Body of pancreas (tissue), 4 donors: ENCODE measurements at regions not wholly inside any gene's neighbourhood (a gene's known extent, or its start where the extent isn't known, plus 50 kb on each side); places are given as distances from the start of the nearest gene placed in this dataset.
"Not testable (repeated sequence)": the region's sequence is repeated elsewhere in the genome, so short reads cannot be mapped to it uniquely, and the experiment has no call there.

Source experiments
- CTCF ChIP-seq, 7 experiments: fragments of 450-650 bp in 4 of 7; fragments of 200-600 bp in 3 of 7; sonication (generic) in 3 of 7; IDR thresholded peaks; one replicate each; pipeline ENCODE4 v1.5.1; 2016 to 2019; ENCODE audit warnings: antibody characterized with exemption in 7 of 7
- POLR2A ChIP-seq, 3 donors: fragments of 450-650 bp; IDR thresholded peaks; one replicate each; pipeline ENCODE4 v1.6.1; 2016; ENCODE audit warnings: antibody characterized with exemption in 3 of 3, mild to moderate bottlenecking in 2 of 3

GRCh38 chr2:87455209-87455853, 292.6 kb upstream of the PLGLB2 start:
- not testable (repeated sequence) for TF ChIP-seq CTCF, POLR2A (IDR thresholded peaks at IDR 0.05)
